Heart left ventricle (tissue), 16 donors: ENCODE measurements at regions not wholly inside any gene's neighbourhood (a gene's known extent, or its start where the extent isn't known, plus 50 kb on each side); places are given as distances from the start of the nearest gene placed in this dataset.

Source experiments
- ATAC-seq, 4 donors: fragments of 200-7000 bp; cut with Tn5 transposase; one replicate each; pipeline ENCODE4 v1.9.1; 2020 to 2022; ENCODE audit warnings: moderate library complexity in 4 of 4, mild to moderate bottlenecking in 3 of 4, moderate number of reproducible peaks in 1 of 4
- DNase-seq, 5 donors: peaks; one replicate each; pipeline ENCODE4 v3.0.0-alpha.2; 2020
- H3K27ac ChIP-seq, 12 donors: fragments of 200-600 bp; sonication (generic) in 4 of 12; one replicate each; pipeline versions ENCODE4 v1.5.0 to v1.8.0; 2016 to 2022; ENCODE audit warnings: mild to moderate bottlenecking in 2 of 12
- H3K27me3 ChIP-seq, 9 donors: fragments of 200-600 bp; sonication (generic) in 2 of 9; one replicate each; pipeline versions ENCODE4 v1.5.1 to v1.8.0; 2016 to 2022; ENCODE audit warnings: mild to moderate bottlenecking in 3 of 9
- H3K36me3 ChIP-seq, 9 donors: fragments of 200-600 bp; sonication (generic) in 2 of 9; one replicate each; pipeline versions ENCODE4 v1.5.0 to v1.8.0; 2018 to 2022; ENCODE audit warnings: mild to moderate bottlenecking in 2 of 9
- H3K4me1 ChIP-seq, 12 donors: fragments of 200-600 bp; sonication (generic) in 4 of 12; one replicate each; pipeline versions ENCODE4 v1.5.0 to v1.8.0; 2016 to 2022; ENCODE audit warnings: mild to moderate bottlenecking in 3 of 12
- H3K4me3 ChIP-seq, 12 donors: fragments of 200-600 bp; sonication (generic) in 4 of 12; one replicate each; pipeline versions ENCODE4 v1.5.0 to v1.8.0; 2017 to 2022; ENCODE audit warnings: mild to moderate bottlenecking in 9 of 12, moderate library complexity in 4 of 12
- H3K9me3 ChIP-seq, 12 donors: fragments of 200-600 bp; sonication (generic) in 4 of 12; one replicate each; pipeline versions ENCODE4 v1.5.0 to v1.8.0; 2016 to 2022; ENCODE audit warnings: mild to moderate bottlenecking in 1 of 12
- CTCF ChIP-seq, 12 donors: fragments of 200-600 bp; sonication (generic) in 4 of 12; IDR thresholded peaks; one replicate each; pipeline versions ENCODE4 v1.5.0 to v1.8.0; 2018 to 2022; ENCODE audit warnings: antibody characterized with exemption in 12 of 12, mild to moderate bottlenecking in 5 of 12
- POLR2A ChIP-seq, 2 donors: fragments of 450-650 bp; IDR thresholded peaks; one replicate each; pipeline ENCODE4 v1.6.1; 2017; ENCODE audit warnings: antibody characterized with exemption in 2 of 2, mild to moderate bottlenecking in 2 of 2, moderate library complexity in 2 of 2
- WGBS, 4 donors: extraction: QIAGEN DNeasy Blood & Tissue Kit in 2 of 4; methylation state at CpG; one replicate each; pipeline versions ENCODE4 v1.1.5 to v1.1.7; 2013 to 2018; 5-methylcytosine and 5-hydroxymethylcytosine counted together
- intact Hi-C, 10 donors: fragments of 100-400 bp; cut with DNase I; formaldehyde crosslinking; loops; one replicate each; pipeline versions ENCODE4 v1.11.1 to v1.14.2; 2022
- donor health status: ischemic (EF 13 %, LVEDD 7.1; RV severe dilation, severe dysfunction).
- donor health status: healthy with polysubstance abuse.
- donor health status: DM: no; HTN: yes; CAD: no.
- donor health status: DM: no; HTN: no; CAD: no.
- donor health status: ischemic (EF 25% LVEDD 6.9; RV normal size, moderate dysfunction).
- donor health status: ischemic (EF 25% LVEDD 5.7; RV mildly dilated, moderate dysfunction).
- donor health status: healthy.
- donor health status: DM: yes; HTN: yes; CAD: no.
- donor health status: ischemic (EF 35%, LVEDD 5.7; RV mildly dilated, moderate dysfunction).
- donor health status: nonischemic (EF 11% LVEDD 7.7; RV severe dilation, severe dysfunction).
- donor health status: DM: yes; HTN: yes; CAD: no.
- donor health status: PGD.
- donor health status: ischemic (EF 29% LVEDD 5.4; RV normal size, mild dysfunction).
- donor health status: nonischemic (EF 23%, LVEDD 6.1; RV moderate dilation, normal function).

GRCh38 chr10:78545756-78546155 lies 512.1 kb downstream of the RPS24 start:
- 62 to 73% (median 69%) methylated on average over 3 of the region's 3 CpGs for WGBS, 4 donors
- H3K27ac ChIP-seq, result no peak overlapping the region
- H3K27me3 ChIP-seq, result no peaks in the 10 kb centered on the region
- DNase-seq (no peak), ATAC-seq (no peak)
- intact Hi-C loops, result no loop called here
- no peak overlapping the region for H3K4me3 ChIP-seq
- H3K36me3 ChIP-seq, result no peaks in the 10 kb centered on the region
- H3K4me1 ChIP-seq, result peaks cover 0 to 32% (median 12%) of the 10 kb centered on the region in 12 donors
- H3K9me3 ChIP-seq, result no peaks in the 10 kb centered on the region
- TF ChIP-seq POLR2A (IDR thresholded peaks at IDR 0.05) (no peak), CTCF (IDR thresholded peaks at IDR 0.05) (no peak)

GRCh38 chr10:78547397-78547796 lies 513.7 kb downstream of the RPS24 start:
- no peak for DNase-seq
- no peaks in the 10 kb centered on the region for H3K9me3 ChIP-seq
- intact Hi-C loops, result no loop called here
- H3K4me1 ChIP-seq, result peaks cover 0 to 28% (median 8%) of the 10 kb centered on the region in 12 donors
- H3K27ac ChIP-seq, result no peak overlapping the region
- 80 to 92% (median 85%) methylated on average over 6 of the region's 6 CpGs for WGBS, 4 donors
- no peak for ATAC-seq
- H3K36me3 ChIP-seq, result no peaks in the 10 kb centered on the region
- no peaks in the 10 kb centered on the region for H3K27me3 ChIP-seq
- no peak overlapping the region for H3K4me3 ChIP-seq
- TF ChIP-seq CTCF (IDR thresholded peaks at IDR 0.05) (no peak), POLR2A (IDR thresholded peaks at IDR 0.05) (no peak)

- Histone ChIP-seq H3K4me1 (peaks cover 0 to 28% (median 9%) of the 10 kb centered on the region in 12 donors), H3K27me3 (no peaks in the 10 kb centered on the region), H3K9me3 (no peaks in the 10 kb centered on the region), H3K4me3 (no peak overlapping the region), H3K36me3 (no peaks in the 10 kb centered on the region), H3K27ac (no peak overlapping the region)
- ATAC-seq (no peak), DNase-seq (no peak)
- TF ChIP-seq POLR2A (IDR thresholded peaks at IDR 0.05) (no peak), CTCF (IDR thresholded peaks at IDR 0.05) (no peak)
- intact Hi-C loops, result no loop called here
Measured at GRCh38 chr10:78547905-78548304, 514.2 kb downstream of the RPS24 start.

DNA sequence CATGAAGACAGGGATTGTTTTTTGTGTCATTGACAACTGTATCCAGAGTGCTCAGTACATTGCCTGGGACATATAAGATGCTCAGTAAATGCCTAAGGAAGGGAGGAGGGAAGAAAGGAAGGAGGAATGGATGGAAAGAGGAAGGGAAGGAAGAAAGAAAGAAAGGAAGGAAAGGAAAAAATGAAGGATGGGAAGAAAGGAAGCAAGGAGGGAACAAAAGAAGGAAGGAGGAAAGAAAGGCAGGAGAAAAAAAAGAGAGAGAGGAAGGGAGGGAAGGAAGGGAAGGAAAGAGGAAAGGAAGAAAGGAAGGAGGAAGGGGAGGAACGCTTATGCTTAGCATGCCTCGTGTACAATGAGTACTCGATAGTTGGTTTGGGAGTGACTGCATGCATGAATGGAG lies 514.7 kb downstream of the RPS24 start:
- intact Hi-C loops, result no loop called here
- Histone ChIP-seq H3K27me3 (no peaks in the 10 kb centered on the region), H3K36me3 (no peaks in the 10 kb centered on the region), H3K4me3 (no peak overlapping the region), H3K4me1 (peaks cover 0 to 28% (median 10%) of the 10 kb centered on the region in 12 donors), H3K27ac (no peak overlapping the region), H3K9me3 (no peaks in the 10 kb centered on the region)
- DNase-seq (no peak), ATAC-seq (no peak)
- 63 to 74% (median 69%) methylated on average over 3 of the region's 3 CpGs for WGBS, 4 donors
- TF ChIP-seq POLR2A (IDR thresholded peaks at IDR 0.05), result no peak
- TF ChIP-seq CTCF (IDR thresholded peaks at IDR 0.05), result no peak
